ENCODE measurements at regions not wholly inside any gene's neighbourhood (a gene's known extent, or its start where the extent isn't known, plus 50 kb on each side); places are given as distances from the start of the nearest gene placed in this dataset.

DNA sequence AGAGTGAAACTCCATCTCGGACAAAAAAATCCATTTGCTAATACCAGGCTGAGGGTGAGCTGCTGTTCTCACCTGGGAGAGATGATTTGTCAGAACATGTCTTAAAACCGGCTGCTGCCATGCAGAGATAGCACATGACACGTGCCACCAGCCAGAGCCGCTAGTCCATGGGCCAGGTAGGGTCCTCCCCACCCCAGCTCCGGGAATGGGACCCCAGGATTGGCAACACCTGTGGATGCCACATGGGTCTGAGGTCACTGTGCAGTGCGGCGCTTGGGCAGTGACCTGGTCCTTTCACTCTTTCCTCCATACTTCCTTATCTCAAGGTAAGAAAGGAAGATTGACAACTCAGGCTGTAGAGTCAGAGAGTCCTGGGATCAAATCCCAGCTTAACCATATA is 393.3 kb upstream of the TNRC6C start:
- CTCF ChIA-PET (ENCODE audit: low intra/inter-chr PET ratio, low total read pairs): no interaction called here

More for the DNA sequence above, 393.3 kb upstream of the TNRC6C start:
- FAIRE-seq (no peak), ATAC-seq (no peak), DNase-seq (ENCODE audit: low spot score) (no peak)
- 0 out of 2 replicates have a peak, but pooled peaks cover 2% of the 10 kb centered on the region for H4K20me1 ChIP-seq (ENCODE audit: insufficient read depth, low read length)
- intact Hi-C loops (cut with micrococcal nuclease; ENCODE audit: unreplicated experiment): no loop called here
- H3K4me1 ChIP-seq (ENCODE audit: insufficient read depth, low read length): no peaks in the 10 kb centered on the region
- H3K27me3 ChIP-seq (ENCODE audit: control insufficient read depth in 1 of 2, insufficient read depth in 2 of 2, low read length in 2 of 2): peaks cover 16 to 75% of the 10 kb centered on the region in 2 experiments; a peak in 4 of 5 replicates
- H3K4me2 ChIP-seq (ENCODE audit: low read depth, low read length): no peak overlapping the region
- no TSS peak for BruUV-seq (replicated peaks)
- no peaks in the 10 kb centered on the region for H3K79me2 ChIP-seq (ENCODE audit: insufficient read depth, low read length)
- no peak overlapping the region for H3K4me3 ChIP-seq (replicated peaks in 1 of 3; ENCODE audit: insufficient read depth in 1 of 3, low read depth in 2 of 3, low read length in 3 of 3)
- H3K27ac ChIP-seq (ENCODE audit: extremely low read length, insufficient read depth, low read length): no peak overlapping the region
- no peaks in the 10 kb centered on the region for H3K9me3 ChIP-seq (ENCODE audit: low read length)
- POLR2A ChIA-PET: no interaction called here
- in situ Hi-C loops (cut with HindIII; ENCODE audit: extremely low pct_ligation_motif_present, low pct_unique_long_range_greater_than_20kb): no loop called here
- no peak overlapping the region for H2AFZ ChIP-seq (ENCODE audit: low read length)
- H3K36me3 ChIP-seq (replicated peaks in 1 of 2; ENCODE audit: control insufficient read depth in 1 of 2, insufficient read depth in 2 of 2, low read length in 2 of 2): no peaks in the 10 kb centered on the region
- no peak for TF ChIP-seq ZNF703 (CRISPR knock-in tag; IDR thresholded peaks at IDR 0.05; ENCODE audit: borderline replicate concordance)
- TF ChIP-seq, protein P1, sequence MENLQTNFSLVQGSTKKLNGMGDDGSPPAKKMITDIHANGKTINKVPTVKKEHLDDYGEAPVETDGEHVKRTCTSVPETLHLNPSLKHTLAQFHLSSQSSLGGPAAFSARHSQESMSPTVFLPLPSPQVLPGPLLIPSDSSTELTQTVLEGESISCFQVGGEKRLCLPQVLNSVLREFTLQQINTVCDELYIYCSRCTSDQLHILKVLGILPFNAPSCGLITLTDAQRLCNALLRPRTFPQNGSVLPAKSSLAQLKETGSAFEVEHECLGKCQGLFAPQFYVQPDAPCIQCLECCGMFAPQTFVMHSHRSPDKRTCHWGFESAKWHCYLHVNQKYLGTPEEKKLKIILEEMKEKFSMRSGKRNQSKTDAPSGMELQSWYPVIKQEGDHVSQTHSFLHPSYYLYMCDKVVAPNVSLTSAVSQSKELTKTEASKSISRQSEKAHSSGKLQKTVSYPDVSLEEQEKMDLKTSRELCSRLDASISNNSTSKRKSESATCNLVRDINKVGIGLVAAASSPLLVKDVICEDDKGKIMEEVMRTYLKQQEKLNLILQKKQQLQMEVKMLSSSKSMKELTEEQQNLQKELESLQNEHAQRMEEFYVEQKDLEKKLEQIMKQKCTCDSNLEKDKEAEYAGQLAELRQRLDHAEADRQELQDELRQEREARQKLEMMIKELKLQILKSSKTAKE (CRISPR knock-in tag; IDR thresholded peaks at IDR 0.05; ENCODE audit: borderline replicate concordance): no peak
- TF ChIP-seq ZNF230 (CRISPR knock-in tag; IDR thresholded peaks at IDR 0.05): no peak
- no peak for TF ChIP-seq ZNF12 (CRISPR knock-in tag; IDR thresholded peaks at IDR 0.05)
- TF ChIP-seq ZNF737 (CRISPR knock-in tag; IDR thresholded peaks at IDR 0.05; ENCODE audit: borderline replicate concordance): no peak
- TF ChIP-seq ZNF746 (CRISPR knock-in tag; IDR thresholded peaks at IDR 0.05): no peak
- TF ChIP-seq, protein P2, sequence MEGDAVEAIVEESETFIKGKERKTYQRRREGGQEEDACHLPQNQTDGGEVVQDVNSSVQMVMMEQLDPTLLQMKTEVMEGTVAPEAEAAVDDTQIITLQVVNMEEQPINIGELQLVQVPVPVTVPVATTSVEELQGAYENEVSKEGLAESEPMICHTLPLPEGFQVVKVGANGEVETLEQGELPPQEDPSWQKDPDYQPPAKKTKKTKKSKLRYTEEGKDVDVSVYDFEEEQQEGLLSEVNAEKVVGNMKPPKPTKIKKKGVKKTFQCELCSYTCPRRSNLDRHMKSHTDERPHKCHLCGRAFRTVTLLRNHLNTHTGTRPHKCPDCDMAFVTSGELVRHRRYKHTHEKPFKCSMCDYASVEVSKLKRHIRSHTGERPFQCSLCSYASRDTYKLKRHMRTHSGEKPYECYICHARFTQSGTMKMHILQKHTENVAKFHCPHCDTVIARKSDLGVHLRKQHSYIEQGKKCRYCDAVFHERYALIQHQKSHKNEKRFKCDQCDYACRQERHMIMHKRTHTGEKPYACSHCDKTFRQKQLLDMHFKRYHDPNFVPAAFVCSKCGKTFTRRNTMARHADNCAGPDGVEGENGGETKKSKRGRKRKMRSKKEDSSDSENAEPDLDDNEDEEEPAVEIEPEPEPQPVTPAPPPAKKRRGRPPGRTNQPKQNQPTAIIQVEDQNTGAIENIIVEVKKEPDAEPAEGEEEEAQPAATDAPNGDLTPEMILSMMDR (CRISPR knock-in tag; IDR thresholded peaks at IDR 0.05): no peak
- 38% methylated on average over 7 of the region's 7 CpGs for WGBS (ENCODE audit: low lambda C conversion rate)
- no peak overlapping the region for H3K9ac ChIP-seq (ENCODE audit: insufficient read depth, low read depth, low read length)

Measured in HepG2 (cell line).